Activated CD4-positive, CD25-positive, alpha-beta regulatory T cell treated with anti-CD3 and anti-CD28 coated beads, Interleukin-2, amount 50 U/mL, for 72 hours (primary cell): ENCODE measurements at regions not wholly inside any gene's neighbourhood (a gene's known extent, or its start where the extent isn't known, plus 50 kb on each side); places are given as distances from the start of the nearest gene placed in this dataset.
"Not testable (repeated sequence)": the region's sequence is repeated elsewhere in the genome, so short reads cannot be mapped to it uniquely, and the experiment has no call there.

ENCODE experiments used
- DNase-seq: peaks from one replicate; pipeline ENCODE4 v3.0.0; 2021

- DNase-seq = not testable (repeated sequence)
Observed at GRCh38 chr2:111514138-111514537, 369.9 kb downstream of the ANAPC1 start.

DNA sequence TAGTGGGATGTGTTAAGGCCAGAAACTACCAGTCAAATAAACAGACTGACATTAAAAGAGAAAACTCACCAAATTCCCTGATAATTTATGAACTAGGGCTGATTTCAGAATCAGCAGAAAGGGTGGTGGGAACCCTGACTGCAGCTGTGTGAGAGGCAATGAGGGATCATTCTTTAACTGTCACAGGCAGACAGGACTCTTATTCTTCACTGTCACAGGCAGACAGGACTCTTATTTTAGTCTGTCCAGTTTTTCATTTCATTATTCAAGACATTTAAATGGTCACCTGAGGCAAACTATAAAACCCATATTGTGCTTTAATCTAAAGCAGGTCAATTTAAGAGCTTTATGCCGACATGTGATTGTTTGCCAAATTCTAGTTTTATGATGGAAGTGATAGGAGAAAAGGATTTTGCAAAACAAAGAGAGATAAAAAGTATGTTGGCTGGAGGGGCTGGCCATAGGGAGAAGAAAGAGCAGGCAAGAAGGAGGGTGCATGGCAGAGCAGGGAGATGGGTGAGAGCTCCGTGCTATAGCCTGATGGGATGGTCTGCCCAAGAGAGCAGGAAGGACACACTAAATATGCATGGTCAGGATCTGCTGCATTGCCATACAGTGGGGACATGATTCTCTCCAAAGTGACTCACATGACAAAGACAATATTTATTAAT is 366.8 kb downstream of the ANAPC1 start:
- DNase-seq = not testable (repeated sequence)

- DNase-seq = not testable (repeated sequence)
Observed at GRCh38 chr2:111517721-111518053, 366.3 kb downstream of the ANAPC1 start.

DNA sequence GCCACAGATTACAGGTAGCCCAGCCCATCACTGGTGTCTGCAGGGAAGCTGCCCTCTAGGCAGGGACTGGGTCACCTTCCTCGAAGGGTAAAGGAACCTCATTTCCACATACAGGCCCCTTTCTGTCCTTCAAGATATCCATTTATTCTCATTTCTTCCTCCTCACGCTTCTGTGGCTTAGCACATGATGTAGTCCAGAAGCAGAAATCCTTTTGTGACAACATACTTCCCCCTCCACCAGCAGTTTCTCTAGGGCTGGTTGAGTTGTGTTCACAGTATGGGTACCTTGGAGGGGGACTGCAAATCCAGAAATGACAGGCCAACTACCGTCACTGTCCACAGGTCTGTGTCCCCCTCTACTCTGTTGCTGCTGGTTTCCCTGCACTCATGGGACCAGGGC is 364.9 kb downstream of the ANAPC1 start:
- DNase-seq = no peak

GRCh38 chr2:111522231-111522768 is 361.7 kb downstream of the ANAPC1 start:
- DNase-seq = no peak

DNA sequence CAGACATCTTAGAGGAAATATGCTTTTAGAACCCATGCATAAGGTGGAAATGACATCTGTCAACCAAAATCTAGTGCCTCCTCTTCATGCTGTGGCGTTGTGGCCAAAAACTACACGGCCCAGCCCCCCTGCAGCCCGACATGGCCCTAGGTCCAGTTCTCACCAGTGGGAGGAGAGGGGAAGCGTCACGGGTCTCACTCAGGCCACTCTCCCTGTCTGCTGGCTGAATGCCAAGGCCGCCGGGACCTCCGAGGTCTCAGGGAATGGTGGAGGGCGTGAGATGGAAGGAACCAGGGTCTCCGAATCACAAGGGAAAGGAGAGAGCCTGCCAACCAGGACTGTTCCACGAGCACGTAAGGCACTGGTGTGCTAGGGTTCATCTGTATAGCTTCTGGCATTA is 361.0 kb downstream of the ANAPC1 start:
- DNase-seq = no peak

DNA sequence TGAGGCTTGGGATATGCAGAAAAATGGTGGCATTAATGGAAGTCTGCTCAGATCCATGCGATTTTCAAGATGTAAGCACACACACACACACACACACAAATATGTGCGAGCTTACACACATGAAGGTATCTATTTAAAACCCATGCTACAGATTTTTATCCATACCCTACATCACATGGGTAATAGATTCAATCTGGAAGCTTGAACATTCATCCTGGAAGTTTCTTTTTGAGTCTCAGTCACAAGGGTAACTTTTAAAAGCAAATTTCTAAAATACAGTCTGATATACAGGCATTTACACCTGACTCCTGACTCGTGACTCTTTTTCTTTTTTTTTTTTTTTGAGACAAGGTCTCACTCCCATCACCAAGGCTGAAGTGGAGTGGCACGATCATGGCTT is 359.0 kb downstream of the ANAPC1 start:
- not testable (repeated sequence) for DNase-seq

DNA sequence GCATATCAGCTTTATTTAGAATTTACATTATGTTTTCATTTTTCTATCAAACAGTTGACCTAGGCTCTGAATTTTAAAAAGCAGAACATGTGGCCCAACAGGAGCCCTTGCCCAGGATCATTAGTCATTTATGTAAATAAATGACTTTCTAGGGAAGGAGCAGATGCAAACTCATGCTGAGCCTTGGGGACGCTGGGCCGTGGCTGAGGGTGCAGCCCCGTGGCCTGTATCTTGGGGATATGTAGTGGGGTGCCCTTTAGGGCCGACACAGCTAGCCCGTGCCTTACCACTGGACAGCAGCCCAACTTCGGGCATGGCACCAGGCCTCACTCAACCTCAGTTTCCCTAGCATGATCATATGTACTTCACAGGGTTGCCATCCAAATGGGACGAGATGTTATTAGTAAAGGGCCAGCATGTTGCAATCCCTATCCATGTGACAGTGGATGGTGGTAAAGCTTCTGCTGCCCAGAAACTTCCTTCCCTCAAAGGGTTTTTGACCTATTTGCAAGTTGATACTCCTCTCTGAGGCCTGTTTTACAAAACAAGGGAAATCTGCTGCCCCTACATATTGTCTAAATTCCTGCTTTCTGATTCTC is 357.9 kb downstream of the ANAPC1 start:
- not testable (repeated sequence) for DNase-seq

DNA sequence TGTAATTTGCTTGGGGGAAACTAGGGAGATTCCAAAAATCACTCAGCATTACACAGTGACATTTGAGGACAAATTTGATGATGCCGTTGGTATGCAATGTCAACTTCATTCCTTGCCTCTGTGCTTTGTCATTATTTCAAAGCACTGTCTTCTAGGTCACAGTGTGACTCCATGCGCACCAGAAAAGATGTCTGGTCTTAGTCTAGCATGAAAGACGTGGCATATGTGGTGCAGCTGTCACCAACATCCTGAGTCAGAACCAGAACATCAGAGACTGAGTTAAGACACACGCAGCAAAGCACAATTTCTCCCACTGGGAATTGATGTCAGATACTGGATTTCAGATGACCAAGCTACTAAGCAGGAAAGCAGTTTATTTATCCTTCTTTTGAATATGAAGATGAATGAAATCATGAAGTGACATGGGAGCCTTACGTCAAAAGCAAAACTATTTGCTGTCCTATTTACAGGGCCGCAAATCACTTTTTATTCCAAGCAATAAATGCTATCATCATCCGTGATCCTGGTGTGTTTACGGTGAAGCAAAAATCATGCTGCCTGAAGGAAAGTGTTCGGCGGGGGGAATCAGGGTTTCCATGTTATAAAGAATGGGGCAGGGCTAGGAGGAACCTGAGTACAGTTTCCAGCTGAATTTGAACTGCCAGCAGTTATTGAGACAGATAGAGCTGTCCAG is 356.1 kb downstream of the ANAPC1 start:
- not testable (repeated sequence) for DNase-seq

GRCh38 chr2:111529022-111529421 is 355.0 kb downstream of the ANAPC1 start:
- DNase-seq = not testable (repeated sequence)

DNA sequence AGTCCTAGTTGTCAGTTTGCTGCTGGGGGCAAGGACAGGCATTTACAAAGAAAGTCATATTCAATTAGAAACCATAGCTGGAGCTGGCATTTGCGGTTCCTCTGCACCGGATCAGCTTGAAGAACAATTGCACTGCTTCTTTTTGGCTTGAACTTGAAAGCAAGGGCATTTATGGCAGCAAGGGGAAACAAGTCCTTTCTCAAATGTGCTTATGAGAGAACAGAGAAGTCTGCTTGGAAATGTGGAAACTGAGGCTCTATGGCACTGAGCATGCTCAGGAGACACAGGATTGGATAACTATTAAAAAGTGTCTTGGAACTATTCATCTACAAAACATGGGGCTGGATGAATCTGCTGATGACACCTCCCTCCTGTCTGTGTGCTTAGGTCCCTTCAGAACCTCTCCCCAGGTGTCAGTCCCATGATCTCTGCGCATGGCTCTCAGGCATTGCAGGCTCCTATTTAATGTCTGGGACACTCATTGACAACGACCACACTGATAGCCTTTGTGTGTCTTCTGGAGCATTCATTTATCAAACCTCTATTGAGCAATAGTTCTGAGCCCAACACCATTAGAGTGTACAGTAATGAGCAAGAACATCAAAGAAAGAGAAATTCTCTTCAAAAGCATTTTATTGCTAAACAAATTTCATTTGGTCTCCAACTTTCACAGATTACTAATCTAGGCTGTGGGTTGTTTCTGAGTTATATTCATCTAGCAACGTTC is 353.6 kb downstream of the ANAPC1 start:
- DNase-seq = not testable (repeated sequence)

DNA sequence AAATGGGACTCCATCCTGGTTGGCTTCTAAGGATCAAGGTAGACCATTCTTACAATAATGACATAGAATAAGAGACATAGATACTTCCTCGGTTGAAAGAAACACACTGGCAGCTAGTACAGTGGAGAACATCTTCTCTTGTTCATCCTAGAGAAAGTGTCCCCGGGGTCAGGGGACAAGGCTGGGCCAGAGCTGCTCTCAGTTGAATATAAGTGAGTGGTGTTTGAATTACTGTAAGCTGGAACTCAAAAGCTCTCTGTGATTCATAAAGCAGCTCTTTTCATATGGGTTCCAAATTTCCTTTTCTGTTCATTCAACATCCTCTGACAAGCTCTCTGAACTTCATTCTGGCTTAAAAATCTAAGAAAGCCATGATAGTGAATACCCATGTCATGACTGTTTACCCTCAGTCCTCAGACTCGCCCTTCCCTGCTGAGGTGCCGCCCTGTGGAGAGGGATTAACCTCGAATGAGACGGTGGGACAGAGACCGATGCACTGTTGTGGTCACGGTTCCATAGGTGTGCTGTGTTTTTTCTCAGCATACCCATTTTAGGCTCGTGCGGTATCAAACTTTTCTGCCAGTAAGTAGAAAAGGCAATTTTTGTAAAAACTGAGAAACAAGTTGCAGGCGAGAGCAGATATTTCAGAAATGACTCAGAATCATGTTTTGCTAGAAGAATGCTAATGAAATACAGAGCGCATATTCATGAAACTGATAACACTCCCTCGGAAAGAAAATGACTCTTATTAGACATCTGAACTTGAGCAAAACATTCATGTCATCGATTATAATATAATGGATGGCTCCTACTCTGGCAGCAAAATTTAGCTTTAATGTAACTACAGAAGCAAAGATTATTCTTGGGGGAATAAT is 351.1 kb downstream of the ANAPC1 start:
- not testable (repeated sequence) for DNase-seq

DNA sequence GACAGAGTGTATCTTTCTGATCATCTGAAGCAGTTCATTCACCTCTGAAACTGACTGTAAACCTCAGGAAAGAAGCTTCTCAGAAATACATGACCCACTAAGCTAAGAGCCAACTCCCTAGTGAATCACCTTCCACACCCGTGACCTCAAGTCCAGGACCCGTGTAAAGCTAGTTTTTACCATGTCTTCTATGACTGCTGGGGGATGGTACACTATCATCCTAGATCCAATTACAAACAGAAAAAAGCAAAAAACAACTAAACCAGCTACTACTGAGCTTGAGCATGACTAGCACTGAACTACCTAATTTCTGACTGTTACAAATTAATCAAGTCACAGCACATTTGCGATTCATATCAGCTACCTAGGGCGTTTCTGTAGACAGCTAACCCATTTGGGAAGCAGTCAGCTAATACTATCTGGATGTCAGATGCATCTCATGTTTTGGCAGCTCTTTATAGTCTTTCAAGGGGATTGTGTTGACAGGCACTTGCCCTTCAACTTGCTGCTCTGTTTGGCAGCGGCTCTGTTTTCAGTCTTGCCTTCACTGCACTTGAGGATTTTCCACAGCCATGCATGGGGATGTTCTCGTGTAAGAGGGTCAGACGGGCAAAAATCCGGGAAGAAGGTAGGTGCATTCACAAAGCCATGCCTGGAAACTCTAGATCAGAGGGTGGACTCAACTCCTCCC is 350.3 kb downstream of the ANAPC1 start:
- DNase-seq = not testable (repeated sequence)

DNA sequence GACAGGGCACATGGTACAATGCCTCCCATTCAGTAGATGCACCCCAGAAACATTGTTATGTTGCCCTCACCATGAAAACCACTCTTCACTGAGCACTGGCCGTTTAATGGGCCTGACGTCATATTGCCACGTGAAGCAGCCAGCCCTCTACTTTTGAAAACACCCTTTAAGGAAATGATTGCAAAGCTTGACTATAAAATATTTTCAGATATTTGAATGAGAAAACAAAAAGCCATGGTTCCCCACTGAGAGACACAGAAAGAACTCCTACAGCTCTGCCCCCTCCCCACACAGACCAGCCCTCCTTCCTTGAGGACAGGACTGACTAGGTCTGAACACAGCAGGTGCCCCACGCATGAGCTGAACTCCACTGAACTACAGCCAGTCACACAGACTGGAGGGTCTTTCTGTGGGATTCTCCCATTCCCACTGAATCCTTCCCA is 349.1 kb downstream of the ANAPC1 start:
- no peak for DNase-seq

DNA sequence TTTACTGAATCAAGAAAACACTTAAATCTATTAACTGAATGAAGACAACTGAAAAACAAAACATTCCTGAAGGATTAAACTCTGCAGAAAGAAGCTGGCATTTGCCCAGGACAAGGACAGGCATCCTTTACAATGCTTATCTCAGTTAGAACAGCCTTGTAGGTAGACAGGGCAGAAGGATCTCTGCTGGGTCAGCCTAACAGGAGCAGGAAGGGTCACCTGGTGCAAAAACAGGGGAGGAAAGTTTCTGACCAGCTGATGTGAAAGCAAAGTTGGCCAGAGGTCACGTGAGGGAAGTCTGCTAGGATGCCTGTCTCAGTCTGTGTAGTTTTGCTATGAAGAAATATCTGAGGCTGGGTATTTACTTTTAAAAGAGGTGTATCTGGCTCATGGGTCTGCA is 348.6 kb downstream of the ANAPC1 start:
- no peak for DNase-seq

- no peak for DNase-seq
Observed at GRCh38 chr2:111537078-111537655, 346.8 kb downstream of the ANAPC1 start.

GRCh38 chr2:111539991-111540390 is 344.0 kb downstream of the ANAPC1 start:
- not testable (repeated sequence) for DNase-seq

DNA sequence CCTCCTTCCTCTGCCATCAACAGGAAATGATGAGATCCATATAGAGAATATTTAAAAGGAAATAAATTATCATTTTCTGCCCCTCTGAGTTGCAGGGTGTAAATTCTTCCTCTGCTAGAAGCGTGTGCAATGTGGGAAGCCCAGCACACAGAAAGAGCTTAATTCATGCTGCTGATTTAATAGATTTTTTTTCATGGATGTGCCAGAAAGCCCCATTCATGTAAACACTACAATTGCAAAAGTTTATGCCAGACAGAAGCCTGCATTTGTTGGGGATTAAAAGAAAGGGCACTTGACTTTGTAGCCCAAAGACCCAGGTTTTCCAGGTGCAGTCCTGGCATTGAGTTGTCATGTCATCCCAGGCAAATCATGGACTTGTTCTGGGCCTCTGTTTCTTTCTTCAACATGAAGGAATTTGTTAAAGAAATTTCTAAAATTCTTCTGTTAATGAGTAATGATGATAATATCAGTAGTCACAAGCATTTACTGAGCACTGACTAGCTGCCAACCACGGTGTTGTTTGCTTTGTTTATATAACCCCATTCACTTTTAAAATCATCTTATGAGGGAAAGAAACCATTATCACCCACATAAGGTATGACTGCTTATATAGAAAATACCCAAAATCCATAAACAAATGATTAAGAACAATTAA is 341.7 kb downstream of the ANAPC1 start:
- not testable (repeated sequence) for DNase-seq

- DNase-seq = not testable (repeated sequence)
Observed at GRCh38 chr2:111544006-111544405, 340.0 kb downstream of the ANAPC1 start.

- not testable (repeated sequence) for DNase-seq
Observed at GRCh38 chr2:111545723-111546431, 338.1 kb downstream of the ANAPC1 start.
